ENCODE measurements at regions not wholly inside any gene's neighbourhood (a gene's known extent, or its start where the extent isn't known, plus 50 kb on each side); places are given as distances from the start of the nearest gene placed in this dataset.

DNA sequence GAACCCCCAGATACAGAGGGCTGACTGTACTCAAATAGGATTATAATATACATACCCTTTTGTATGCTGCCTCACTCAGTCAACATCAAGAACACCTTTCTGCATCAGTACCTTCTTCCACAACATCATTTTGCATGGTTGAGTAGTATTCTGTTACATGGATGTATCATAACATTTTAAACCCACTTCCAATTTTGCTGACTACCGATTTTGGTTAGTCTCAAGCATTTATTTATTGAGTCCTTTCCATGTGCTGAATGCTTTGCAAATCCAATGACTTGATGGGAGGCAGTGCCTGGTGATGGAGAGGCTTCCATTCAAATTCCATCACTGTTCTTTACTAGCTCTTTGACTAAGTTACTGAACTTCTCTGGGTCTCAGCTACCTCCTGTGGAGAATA is 182.0 kb upstream of the KLF4 start:
- no peaks in the 10 kb centered on the region for H3K36me3 ChIP-seq
- no peaks in the 10 kb centered on the region for H3K4me1 ChIP-seq
- H3K27me3 ChIP-seq = no peaks in the 10 kb centered on the region
- no peak overlapping the region for H3K27ac ChIP-seq
- H3K9me3 ChIP-seq = no peaks in the 10 kb centered on the region
- intact Hi-C loops (cut with DNase I) = no loop called here
- TF ChIP-seq, protein P1, sequence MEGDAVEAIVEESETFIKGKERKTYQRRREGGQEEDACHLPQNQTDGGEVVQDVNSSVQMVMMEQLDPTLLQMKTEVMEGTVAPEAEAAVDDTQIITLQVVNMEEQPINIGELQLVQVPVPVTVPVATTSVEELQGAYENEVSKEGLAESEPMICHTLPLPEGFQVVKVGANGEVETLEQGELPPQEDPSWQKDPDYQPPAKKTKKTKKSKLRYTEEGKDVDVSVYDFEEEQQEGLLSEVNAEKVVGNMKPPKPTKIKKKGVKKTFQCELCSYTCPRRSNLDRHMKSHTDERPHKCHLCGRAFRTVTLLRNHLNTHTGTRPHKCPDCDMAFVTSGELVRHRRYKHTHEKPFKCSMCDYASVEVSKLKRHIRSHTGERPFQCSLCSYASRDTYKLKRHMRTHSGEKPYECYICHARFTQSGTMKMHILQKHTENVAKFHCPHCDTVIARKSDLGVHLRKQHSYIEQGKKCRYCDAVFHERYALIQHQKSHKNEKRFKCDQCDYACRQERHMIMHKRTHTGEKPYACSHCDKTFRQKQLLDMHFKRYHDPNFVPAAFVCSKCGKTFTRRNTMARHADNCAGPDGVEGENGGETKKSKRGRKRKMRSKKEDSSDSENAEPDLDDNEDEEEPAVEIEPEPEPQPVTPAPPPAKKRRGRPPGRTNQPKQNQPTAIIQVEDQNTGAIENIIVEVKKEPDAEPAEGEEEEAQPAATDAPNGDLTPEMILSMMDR (IDR thresholded peaks at IDR 0.05) = no peak
- H3K9ac ChIP-seq (ENCODE audit: low read depth in 2 of 2, low read length in 2 of 2) = no peak overlapping the region
- H3K4me3 ChIP-seq = no peak overlapping the region
- no peak for DNase-seq

GRCh38 chr9:107669422-107669821 is 179.9 kb upstream of the KLF4 start:
- H3K4me3 ChIP-seq = no peak overlapping the region

GRCh38 chr9:107667231-107668070 is 177.9 kb upstream of the KLF4 start:
- no peak for DNase-seq
- no peaks in the 10 kb centered on the region for H3K9me3 ChIP-seq
- intact Hi-C loops (cut with DNase I) = no loop called here
- TF ChIP-seq, protein P1 (IDR thresholded peaks at IDR 0.05) = no peak
- H3K36me3 ChIP-seq = no peaks in the 10 kb centered on the region
- H3K4me3 ChIP-seq = no peak overlapping the region
- H3K27ac ChIP-seq = no peak overlapping the region
- H3K27me3 ChIP-seq = no peaks in the 10 kb centered on the region
- no peaks in the 10 kb centered on the region for H3K4me1 ChIP-seq
- H3K9ac ChIP-seq (ENCODE audit: low read depth in 2 of 2, low read length in 2 of 2) = no peak overlapping the region

More at GRCh38 chr9:107669422-107669821, 179.9 kb upstream of the KLF4 start:
- H3K36me3 ChIP-seq = no peaks in the 10 kb centered on the region
- H3K27ac ChIP-seq = no peak overlapping the region
- H3K4me1 ChIP-seq = no peaks in the 10 kb centered on the region
- TF ChIP-seq, protein P1 (IDR thresholded peaks at IDR 0.05) = no peak
- H3K27me3 ChIP-seq = no peaks in the 10 kb centered on the region
- no peaks in the 10 kb centered on the region for H3K9me3 ChIP-seq
- no peak overlapping the region for H3K9ac ChIP-seq (ENCODE audit: low read depth in 2 of 2, low read length in 2 of 2)
- intact Hi-C loops (cut with DNase I) = no loop called here
- DNase-seq = no peak

DNA sequence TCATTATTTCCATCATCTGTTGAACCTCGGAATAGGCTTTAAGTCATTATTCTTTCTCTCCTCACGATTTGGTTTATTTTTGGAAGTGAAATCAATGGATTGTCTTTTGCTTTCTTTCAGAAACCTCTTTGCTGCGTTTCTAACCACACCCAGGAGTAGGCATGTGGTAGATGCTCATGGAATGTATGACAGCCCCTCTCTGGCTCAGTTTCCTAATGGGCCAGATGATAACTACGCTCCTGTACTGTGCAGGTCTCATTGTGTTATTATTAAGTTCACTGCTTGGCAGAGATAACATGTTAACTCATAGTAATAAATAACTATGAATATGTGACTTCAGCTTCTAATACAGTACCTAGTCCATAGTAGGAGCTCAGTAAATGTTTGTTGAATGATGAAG is 175.5 kb upstream of the KLF4 start:
- Histone ChIP-seq H3K9ac (ENCODE audit: low read depth in 2 of 2, low read length in 2 of 2) (no peak overlapping the region), H3K27ac (no peak overlapping the region), H3K9me3 (no peaks in the 10 kb centered on the region), H3K4me1 (no peaks in the 10 kb centered on the region), H3K27me3 (no peaks in the 10 kb centered on the region), H3K36me3 (no peaks in the 10 kb centered on the region), H3K4me3 (no peak overlapping the region)
- DNase-seq = no peak
- intact Hi-C loops (cut with DNase I) = no loop called here
- TF ChIP-seq, protein P1 (IDR thresholded peaks at IDR 0.05) = no peak

DNA sequence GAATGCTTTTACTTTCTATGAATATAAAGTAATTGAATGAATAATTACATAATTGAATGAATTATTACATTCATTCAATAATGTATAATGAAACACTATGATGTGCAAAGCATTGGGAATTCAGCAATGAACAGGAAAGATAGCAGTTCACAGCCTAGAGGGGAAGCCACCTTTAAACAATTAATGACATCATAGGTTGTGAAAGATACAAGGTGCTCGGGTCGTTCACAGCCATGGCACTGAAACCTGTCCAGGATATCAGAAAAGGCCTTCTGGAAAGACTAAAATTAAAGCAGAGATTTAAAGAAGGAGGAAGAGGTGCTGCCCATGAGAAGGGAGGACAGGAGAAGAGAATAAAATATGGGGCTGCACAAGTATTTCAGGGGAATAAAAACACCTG is 171.4 kb upstream of the KLF4 start:
- Histone ChIP-seq H3K36me3 (no peaks in the 10 kb centered on the region), H3K4me3 (no peak overlapping the region), H3K4me1 (no peaks in the 10 kb centered on the region), H3K9me3 (no peaks in the 10 kb centered on the region), H3K9ac (ENCODE audit: low read depth in 2 of 2, low read length in 2 of 2) (no peak overlapping the region), H3K27me3 (no peaks in the 10 kb centered on the region), H3K27ac (no peak overlapping the region)
- TF ChIP-seq, protein P1 (IDR thresholded peaks at IDR 0.05) = no peak
- DNase-seq = no peak
- intact Hi-C loops (cut with DNase I) = no loop called here
